ENCODE measurements at regions not wholly inside any gene's neighbourhood (a gene's known extent, or its start where the extent isn't known, plus 50 kb on each side); places are given as distances from the start of the nearest gene placed in this dataset.
"Not testable (repeated sequence)": the region's sequence is repeated elsewhere in the genome, so short reads cannot be mapped to it uniquely, and the experiment has no call there.

GRCh38 chr13:64078025-64078424 is 2662.4 kb upstream of the PCDH20 start:
- Histone ChIP-seq H3K9me3 (replicated peaks; ENCODE audit: low read length) (no peaks in the 10 kb centered on the region), H3K36me3 (ENCODE audit: insufficient read depth, low read length) (no peaks in the 10 kb centered on the region), H3K9ac (ENCODE audit: low read depth, low read length) (no peak overlapping the region), H3K4me2 (ENCODE audit: low read length) (no peak overlapping the region), H3K4me1 (ENCODE audit: control insufficient read depth, insufficient read depth, low read length) (no peaks in the 10 kb centered on the region), H3K4me3 (ENCODE audit: low read length) (no peak overlapping the region), H3K27me3 (ENCODE audit: control insufficient read depth, insufficient read depth, low read length) (no peaks in the 10 kb centered on the region)

GRCh38 chr13:64077132-64077835 is 2661.6 kb upstream of the PCDH20 start:
- not testable (repeated sequence) for H3K36me3 ChIP-seq (ENCODE audit: insufficient read depth, low read length); H3K9ac ChIP-seq (ENCODE audit: low read depth, low read length); H3K27me3 ChIP-seq (ENCODE audit: control insufficient read depth, insufficient read depth, low read length); H3K4me2 ChIP-seq (ENCODE audit: low read length); H3K4me1 ChIP-seq (ENCODE audit: control insufficient read depth, insufficient read depth, low read length); H3K4me3 ChIP-seq (ENCODE audit: low read length); H3K9me3 ChIP-seq (replicated peaks; ENCODE audit: low read length)

GRCh38 chr13:64075543-64076271 is 2660.1 kb upstream of the PCDH20 start:
- Histone ChIP-seq H3K4me1 (ENCODE audit: control insufficient read depth, insufficient read depth, low read length) (no peaks in the 10 kb centered on the region), H3K9me3 (replicated peaks; ENCODE audit: low read length) (no peaks in the 10 kb centered on the region), H3K4me2 (ENCODE audit: low read length) (no peak overlapping the region), H3K27me3 (ENCODE audit: control insufficient read depth, insufficient read depth, low read length) (no peaks in the 10 kb centered on the region), H3K36me3 (ENCODE audit: insufficient read depth, low read length) (no peaks in the 10 kb centered on the region), H3K9ac (ENCODE audit: low read depth, low read length) (no peak overlapping the region), H3K4me3 (ENCODE audit: low read length) (no peak overlapping the region)

GRCh38 chr13:64074971-64075474 is 2659.4 kb upstream of the PCDH20 start:
- H3K4me2 ChIP-seq (ENCODE audit: low read length) = no peak overlapping the region
- H3K9me3 ChIP-seq (replicated peaks; ENCODE audit: low read length) = no peaks in the 10 kb centered on the region
- no peaks in the 10 kb centered on the region for H3K27me3 ChIP-seq (ENCODE audit: control insufficient read depth, insufficient read depth, low read length)
- H3K4me3 ChIP-seq (ENCODE audit: low read length) = no peak overlapping the region
- no peaks in the 10 kb centered on the region for H3K4me1 ChIP-seq (ENCODE audit: control insufficient read depth, insufficient read depth, low read length)
- H3K9ac ChIP-seq (ENCODE audit: low read depth, low read length) = no peak overlapping the region
- H3K36me3 ChIP-seq (ENCODE audit: insufficient read depth, low read length) = no peaks in the 10 kb centered on the region

GRCh38 chr13:64073203-64073602 is 2657.6 kb upstream of the PCDH20 start:
- Histone ChIP-seq H3K36me3 (ENCODE audit: insufficient read depth, low read length) (no peaks in the 10 kb centered on the region), H3K27me3 (ENCODE audit: control insufficient read depth, insufficient read depth, low read length) (no peaks in the 10 kb centered on the region), H3K4me1 (ENCODE audit: control insufficient read depth, insufficient read depth, low read length) (no peaks in the 10 kb centered on the region), H3K4me3 (ENCODE audit: low read length) (no peak overlapping the region), H3K9me3 (replicated peaks; ENCODE audit: low read length) (no peaks in the 10 kb centered on the region), H3K4me2 (ENCODE audit: low read length) (no peak overlapping the region), H3K9ac (ENCODE audit: low read depth, low read length) (no peak overlapping the region)

GRCh38 chr13:64071352-64071751 is 2655.7 kb upstream of the PCDH20 start:
- Histone ChIP-seq H3K9me3 (replicated peaks; ENCODE audit: low read length) (no peaks in the 10 kb centered on the region), H3K4me2 (ENCODE audit: low read length) (no peak overlapping the region), H3K27me3 (ENCODE audit: control insufficient read depth, insufficient read depth, low read length) (no peaks in the 10 kb centered on the region), H3K36me3 (ENCODE audit: insufficient read depth, low read length) (no peaks in the 10 kb centered on the region), H3K9ac (ENCODE audit: low read depth, low read length) (no peak overlapping the region), H3K4me1 (ENCODE audit: control insufficient read depth, insufficient read depth, low read length) (no peaks in the 10 kb centered on the region), H3K4me3 (ENCODE audit: low read length) (no peak overlapping the region)

GRCh38 chr13:64069892-64070291 is 2654.2 kb upstream of the PCDH20 start:
- H3K36me3 ChIP-seq (ENCODE audit: insufficient read depth, low read length) = no peaks in the 10 kb centered on the region

GRCh38 chr13:64066711-64067110 is 2651.1 kb upstream of the PCDH20 start:
- no peak overlapping the region for H3K4me3 ChIP-seq (ENCODE audit: low read length)
- no peak overlapping the region for H3K4me2 ChIP-seq (ENCODE audit: low read length)
- H3K36me3 ChIP-seq (ENCODE audit: insufficient read depth, low read length) = no peaks in the 10 kb centered on the region
- no peaks in the 10 kb centered on the region for H3K9me3 ChIP-seq (replicated peaks; ENCODE audit: low read length)
- no peaks in the 10 kb centered on the region for H3K27me3 ChIP-seq (ENCODE audit: control insufficient read depth, insufficient read depth, low read length)
- H3K4me1 ChIP-seq (ENCODE audit: control insufficient read depth, insufficient read depth, low read length) = no peaks in the 10 kb centered on the region
- no peak overlapping the region for H3K9ac ChIP-seq (ENCODE audit: low read depth, low read length)

More at GRCh38 chr13:64069892-64070291, 2654.2 kb upstream of the PCDH20 start:
- Histone ChIP-seq H3K9ac (ENCODE audit: low read depth, low read length) (no peak overlapping the region), H3K4me2 (ENCODE audit: low read length) (no peak overlapping the region), H3K4me1 (ENCODE audit: control insufficient read depth, insufficient read depth, low read length) (no peaks in the 10 kb centered on the region), H3K9me3 (replicated peaks; ENCODE audit: low read length) (no peaks in the 10 kb centered on the region), H3K27me3 (ENCODE audit: control insufficient read depth, insufficient read depth, low read length) (no peaks in the 10 kb centered on the region), H3K4me3 (ENCODE audit: low read length) (no peak overlapping the region)

GRCh38 chr13:64061649-64062048 is 2646.0 kb upstream of the PCDH20 start:
- H3K9me3 ChIP-seq (replicated peaks; ENCODE audit: low read length) = no peaks in the 10 kb centered on the region
- no peaks in the 10 kb centered on the region for H3K27me3 ChIP-seq (ENCODE audit: control insufficient read depth, insufficient read depth, low read length)
- no peaks in the 10 kb centered on the region for H3K4me1 ChIP-seq (ENCODE audit: control insufficient read depth, insufficient read depth, low read length)
- H3K9ac ChIP-seq (ENCODE audit: low read depth, low read length) = no peak overlapping the region
- no peaks in the 10 kb centered on the region for H3K36me3 ChIP-seq (ENCODE audit: insufficient read depth, low read length)
- H3K4me3 ChIP-seq (ENCODE audit: low read length) = no peak overlapping the region
- no peak overlapping the region for H3K4me2 ChIP-seq (ENCODE audit: low read length)

GRCh38 chr13:64057372-64058020 is 2641.8 kb upstream of the PCDH20 start:
- H3K36me3 ChIP-seq (ENCODE audit: insufficient read depth, low read length) = no peaks in the 10 kb centered on the region
- no peaks in the 10 kb centered on the region for H3K27me3 ChIP-seq (ENCODE audit: control insufficient read depth, insufficient read depth, low read length)
- H3K4me1 ChIP-seq (ENCODE audit: control insufficient read depth, insufficient read depth, low read length) = no peaks in the 10 kb centered on the region
- H3K4me3 ChIP-seq (ENCODE audit: low read length) = no peak overlapping the region
- no peak overlapping the region for H3K4me2 ChIP-seq (ENCODE audit: low read length)
- H3K9ac ChIP-seq (ENCODE audit: low read depth, low read length) = no peak overlapping the region
- H3K9me3 ChIP-seq (replicated peaks; ENCODE audit: low read length) = no peaks in the 10 kb centered on the region

GRCh38 chr13:64054321-64054720 is 2638.7 kb upstream of the PCDH20 start:
- H3K4me1 ChIP-seq (ENCODE audit: control insufficient read depth, insufficient read depth, low read length) = no peaks in the 10 kb centered on the region
- H3K9me3 ChIP-seq (replicated peaks; ENCODE audit: low read length) = no peaks in the 10 kb centered on the region
- H3K36me3 ChIP-seq (ENCODE audit: insufficient read depth, low read length) = no peaks in the 10 kb centered on the region
- H3K27me3 ChIP-seq (ENCODE audit: control insufficient read depth, insufficient read depth, low read length) = no peaks in the 10 kb centered on the region
- no peak overlapping the region for H3K9ac ChIP-seq (ENCODE audit: low read depth, low read length)
- H3K4me3 ChIP-seq (ENCODE audit: low read length) = no peak overlapping the region
- no peak overlapping the region for H3K4me2 ChIP-seq (ENCODE audit: low read length)

All from skeletal muscle satellite cell (primary cell).